ENCODE measurements at regions not wholly inside any gene's neighbourhood (a gene's known extent, or its start where the extent isn't known, plus 50 kb on each side); places are given as distances from the start of the nearest gene placed in this dataset.

DNA sequence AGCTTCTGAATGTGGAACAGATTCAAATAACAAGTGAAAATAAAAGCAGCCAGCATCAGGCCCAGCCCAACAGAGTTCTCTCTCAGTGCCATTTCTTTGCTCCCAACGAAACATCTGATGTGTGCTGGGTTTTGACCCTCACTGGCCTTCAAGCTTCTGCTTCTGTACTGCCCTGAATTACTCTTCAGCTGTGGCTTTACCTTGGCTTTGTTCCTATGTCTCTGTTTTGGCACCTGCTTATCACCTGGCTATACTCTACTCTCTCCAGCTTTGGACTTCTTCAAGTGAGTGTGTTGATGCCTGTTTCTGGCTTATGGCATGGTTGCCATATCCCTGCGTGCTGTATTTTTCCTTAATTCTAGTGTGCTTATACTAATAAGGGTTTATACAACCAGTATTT is 768.3 kb downstream of the SORCS1 start:
- H3K36me3 ChIP-seq = no peaks in the 10 kb centered on the region
- H3K4me1 ChIP-seq = peaks cover 3% of the 10 kb centered on the region; the same call in 1 of the 2 replicates
- DNase-seq = no peak
- no peaks in the 10 kb centered on the region for H3K9me3 ChIP-seq
- TF ChIP-seq, protein P1, sequence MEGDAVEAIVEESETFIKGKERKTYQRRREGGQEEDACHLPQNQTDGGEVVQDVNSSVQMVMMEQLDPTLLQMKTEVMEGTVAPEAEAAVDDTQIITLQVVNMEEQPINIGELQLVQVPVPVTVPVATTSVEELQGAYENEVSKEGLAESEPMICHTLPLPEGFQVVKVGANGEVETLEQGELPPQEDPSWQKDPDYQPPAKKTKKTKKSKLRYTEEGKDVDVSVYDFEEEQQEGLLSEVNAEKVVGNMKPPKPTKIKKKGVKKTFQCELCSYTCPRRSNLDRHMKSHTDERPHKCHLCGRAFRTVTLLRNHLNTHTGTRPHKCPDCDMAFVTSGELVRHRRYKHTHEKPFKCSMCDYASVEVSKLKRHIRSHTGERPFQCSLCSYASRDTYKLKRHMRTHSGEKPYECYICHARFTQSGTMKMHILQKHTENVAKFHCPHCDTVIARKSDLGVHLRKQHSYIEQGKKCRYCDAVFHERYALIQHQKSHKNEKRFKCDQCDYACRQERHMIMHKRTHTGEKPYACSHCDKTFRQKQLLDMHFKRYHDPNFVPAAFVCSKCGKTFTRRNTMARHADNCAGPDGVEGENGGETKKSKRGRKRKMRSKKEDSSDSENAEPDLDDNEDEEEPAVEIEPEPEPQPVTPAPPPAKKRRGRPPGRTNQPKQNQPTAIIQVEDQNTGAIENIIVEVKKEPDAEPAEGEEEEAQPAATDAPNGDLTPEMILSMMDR (IDR thresholded peaks at IDR 0.05; ENCODE audit: low read depth, low read length) = no peak
- no peaks in the 10 kb centered on the region for H3K27me3 ChIP-seq
- no peak overlapping the region for H3K4me3 ChIP-seq (ENCODE audit: low read depth, low read length)

DNA sequence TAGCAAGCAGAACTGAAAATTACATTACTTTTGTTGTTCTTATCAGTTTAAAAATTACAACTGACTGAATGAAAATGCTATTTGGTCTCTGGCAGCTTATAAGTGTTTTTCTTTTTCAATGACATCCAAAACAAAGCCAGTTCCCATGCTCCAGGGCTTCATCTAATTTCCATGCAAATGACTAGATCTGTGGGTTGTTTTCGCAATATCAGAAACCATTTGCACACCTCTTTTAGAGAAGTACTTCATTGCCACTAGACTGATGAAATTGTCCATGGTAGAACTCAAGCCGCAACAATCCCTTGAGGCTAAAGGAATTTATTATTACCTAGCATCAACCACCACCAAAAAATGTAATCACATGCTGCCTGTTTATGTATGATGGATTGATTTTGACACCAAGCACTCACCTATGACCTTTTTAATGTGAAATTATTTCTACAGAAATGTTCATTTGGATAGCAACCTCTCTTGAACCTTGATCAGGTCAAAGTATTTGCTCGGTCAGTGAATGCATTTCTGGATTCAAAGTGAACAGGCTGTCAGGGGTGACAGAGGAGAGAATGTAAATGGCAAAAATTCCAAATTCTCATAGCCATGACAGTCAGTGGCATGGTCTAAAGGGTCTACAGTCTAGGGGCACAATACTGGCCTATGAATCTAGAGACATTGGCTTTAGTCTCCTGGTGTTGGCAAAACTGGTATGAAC is 769.3 kb downstream of the SORCS1 start:
- Histone ChIP-seq H3K4me3 (ENCODE audit: low read depth, low read length) (no peak overlapping the region), H3K36me3 (no peaks in the 10 kb centered on the region), H3K4me1 (peaks cover 3% of the 10 kb centered on the region; the same call in 1 of the 2 replicates), H3K27me3 (no peaks in the 10 kb centered on the region), H3K9me3 (no peaks in the 10 kb centered on the region)
- TF ChIP-seq, protein P1 (IDR thresholded peaks at IDR 0.05; ENCODE audit: low read depth, low read length) = no peak
- DNase-seq = no peak

DNA sequence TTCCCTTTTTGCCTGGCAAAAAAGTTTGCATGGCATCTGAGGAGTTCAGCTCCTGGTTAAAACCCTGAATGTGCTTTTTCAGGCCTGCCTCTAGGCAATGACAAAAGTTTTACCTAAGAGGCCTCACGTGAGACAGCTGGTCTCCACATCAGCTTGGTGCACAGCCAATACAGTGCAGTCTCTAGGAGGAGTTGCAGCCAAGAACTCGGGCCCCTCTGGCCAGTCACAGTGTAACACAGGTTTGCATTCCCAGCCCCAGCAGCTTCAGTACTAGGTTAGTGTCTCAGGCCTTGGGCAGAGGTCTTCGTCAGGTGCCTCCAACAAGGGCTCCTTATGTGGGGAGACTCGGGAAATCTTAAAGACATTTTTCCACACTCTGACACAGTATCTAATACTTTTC is 771.7 kb downstream of the SORCS1 start:
- Histone ChIP-seq H3K4me1 (peaks cover 3% of the 10 kb centered on the region; the same call in 1 of the 2 replicates), H3K4me3 (ENCODE audit: low read depth, low read length) (no peak overlapping the region), H3K9me3 (no peaks in the 10 kb centered on the region), H3K27me3 (no peaks in the 10 kb centered on the region), H3K36me3 (no peaks in the 10 kb centered on the region)
- no peak for DNase-seq
- TF ChIP-seq, protein P1 (IDR thresholded peaks at IDR 0.05; ENCODE audit: low read depth, low read length) = no peak

DNA sequence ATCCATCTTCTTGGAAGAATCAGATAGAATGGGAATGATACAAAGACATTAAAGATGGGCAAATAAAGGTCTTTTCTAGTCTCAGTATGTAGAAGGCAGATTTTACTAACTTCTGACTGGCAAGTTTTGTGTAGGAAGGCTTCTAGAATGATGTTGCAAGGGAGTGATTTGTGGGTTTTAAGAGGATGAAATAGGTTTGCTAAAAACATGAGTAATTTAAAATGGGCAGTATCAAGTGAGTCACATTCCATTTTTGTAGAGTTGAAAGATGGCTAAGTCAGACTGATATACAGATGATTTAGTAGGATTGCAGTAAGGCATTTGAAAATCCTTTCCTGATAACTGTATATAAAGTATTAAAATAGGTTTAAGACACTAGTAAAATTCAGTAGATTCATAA is 777.4 kb downstream of the SORCS1 start:
- Histone ChIP-seq H3K4me1 (no peaks in the 10 kb centered on the region), H3K4me3 (ENCODE audit: low read depth, low read length) (no peak overlapping the region), H3K27me3 (no peaks in the 10 kb centered on the region), H3K36me3 (no peaks in the 10 kb centered on the region), H3K9me3 (no peaks in the 10 kb centered on the region)
- TF ChIP-seq, protein P1 (IDR thresholded peaks at IDR 0.05; ENCODE audit: low read depth, low read length) = no peak
- DNase-seq = no peak

DNA sequence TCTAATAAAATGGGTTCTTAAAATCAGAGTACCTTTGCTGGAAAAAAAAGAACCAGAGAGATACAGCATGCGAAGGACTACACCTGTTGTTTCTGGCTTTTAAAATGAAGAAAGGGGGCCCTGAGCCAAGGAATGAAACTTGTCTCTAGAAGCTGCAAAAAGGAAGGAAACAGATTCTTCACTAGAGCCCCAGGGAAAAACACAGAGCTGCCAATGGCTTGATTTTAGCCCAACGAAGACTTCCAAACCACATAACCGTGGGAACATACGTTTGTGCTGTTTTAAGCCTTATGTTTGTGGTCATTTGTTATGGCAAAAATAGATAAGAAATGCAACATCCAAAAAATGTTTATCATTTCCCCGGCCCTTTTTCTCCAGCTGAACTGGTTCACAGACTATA is 780.0 kb downstream of the SORCS1 start:
- no peak for DNase-seq
- Histone ChIP-seq H3K4me3 (ENCODE audit: low read depth, low read length) (no peak overlapping the region), H3K27me3 (no peaks in the 10 kb centered on the region), H3K36me3 (no peaks in the 10 kb centered on the region), H3K9me3 (no peaks in the 10 kb centered on the region), H3K4me1 (no peaks in the 10 kb centered on the region)
- TF ChIP-seq, protein P1 (IDR thresholded peaks at IDR 0.05; ENCODE audit: low read depth, low read length) = no peak

DNA sequence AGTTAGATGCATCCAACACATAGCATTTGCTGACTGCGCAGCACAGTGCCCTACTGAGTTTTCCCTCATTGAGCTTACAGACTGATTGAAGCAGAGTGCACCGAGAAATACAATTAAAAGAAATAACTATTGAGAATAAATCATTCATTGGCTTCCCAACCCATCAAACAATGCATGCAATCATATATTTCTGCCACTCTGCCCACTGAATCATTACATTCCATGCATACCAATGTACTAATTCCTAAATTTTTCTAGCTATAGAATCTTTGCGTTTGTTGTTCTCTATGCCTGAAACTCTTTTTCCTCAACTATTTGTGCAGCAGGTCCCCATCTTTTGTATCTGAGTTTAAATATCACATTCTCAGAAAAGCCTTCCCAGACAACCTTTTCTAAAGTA is 783.8 kb downstream of the SORCS1 start:
- Histone ChIP-seq H3K36me3 (no peaks in the 10 kb centered on the region), H3K4me1 (no peaks in the 10 kb centered on the region), H3K9me3 (no peaks in the 10 kb centered on the region), H3K4me3 (ENCODE audit: low read depth, low read length) (no peak overlapping the region), H3K27me3 (no peaks in the 10 kb centered on the region)
- TF ChIP-seq, protein P1 (IDR thresholded peaks at IDR 0.05; ENCODE audit: low read depth, low read length) = no peak
- no peak for DNase-seq

Data from BE2C (cell line).